Nephron (organoid): ENCODE measurements at regions not wholly inside any gene's neighbourhood (a gene's known extent, or its start where the extent isn't known, plus 50 kb on each side); places are given as distances from the start of the nearest gene placed in this dataset.

ENCODE experiments used
- H3K27ac Mint-ChIP-seq, 3 experiments: 2 replicates each; pipeline ENCODE4 v1.8.0; 2020; ENCODE audit warnings: mixed read lengths in 3 of 3, mild to moderate bottlenecking in 2 of 3, moderate library complexity in 1 of 3
- H3K27me3 Mint-ChIP-seq: 2 replicates; pipeline ENCODE4 v1.8.0; 2021; ENCODE audit warnings: low read depth, mild to moderate bottlenecking, moderate library complexity, mixed read lengths
- H3K36me3 Mint-ChIP-seq: 2 replicates; pipeline ENCODE4 v1.8.0; 2020; ENCODE audit warnings: low read depth, mixed read lengths
- H3K4me1 Mint-ChIP-seq: 2 replicates; pipeline ENCODE4 v1.8.0; 2020; ENCODE audit warnings: mixed read lengths
- H3K4me3 Mint-ChIP-seq, 3 experiments: 2 replicates each; pipeline ENCODE4 v1.8.0; 2020; ENCODE audit warnings: mild to moderate bottlenecking in 3 of 3, mixed read lengths in 3 of 3, moderate library complexity in 2 of 3
- H3K9me3 Mint-ChIP-seq: 2 replicates; pipeline ENCODE4 v1.8.0; 2020; ENCODE audit warnings: mixed read lengths
- TF ChIP-seq, protein P1 (sequence below), 3 experiments: fragments of 200-600 bp; sonication (generic); IDR thresholded peaks; one replicate each; pipeline ENCODE4 v1.5.0; 2021; ENCODE audit warnings: antibody characterized with exemption in 3 of 3; ENCODE audit not compliant: unreplicated experiment in 3 of 3

DNA sequence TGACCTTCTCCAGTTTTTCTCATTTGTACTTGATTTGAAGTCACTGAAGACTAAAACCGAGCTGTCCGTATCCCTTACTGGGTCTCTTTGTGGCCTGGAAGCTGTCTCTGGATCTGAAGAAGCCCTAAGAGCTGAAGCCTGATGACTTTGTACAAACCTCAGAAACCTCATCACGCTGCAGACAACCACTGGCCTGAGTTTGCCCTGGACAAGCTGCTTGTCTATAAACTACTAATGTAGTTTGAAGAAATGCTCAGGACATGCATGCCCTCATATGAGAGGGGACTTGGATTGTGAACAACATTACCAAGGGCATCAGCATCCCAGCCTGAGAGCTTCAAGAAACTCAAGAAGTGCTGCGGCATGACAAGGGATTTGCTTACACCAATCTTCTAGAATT, 79.3 kb upstream of the CBLN2 start:
- H3K27me3 Mint-ChIP-seq: peaks cover 4% of the 10 kb centered on the region
- H3K27ac Mint-ChIP-seq: no peak overlapping the region
- H3K9me3 Mint-ChIP-seq: no peaks in the 10 kb centered on the region
- H3K36me3 Mint-ChIP-seq: no peaks in the 10 kb centered on the region
- TF ChIP-seq, protein P1, sequence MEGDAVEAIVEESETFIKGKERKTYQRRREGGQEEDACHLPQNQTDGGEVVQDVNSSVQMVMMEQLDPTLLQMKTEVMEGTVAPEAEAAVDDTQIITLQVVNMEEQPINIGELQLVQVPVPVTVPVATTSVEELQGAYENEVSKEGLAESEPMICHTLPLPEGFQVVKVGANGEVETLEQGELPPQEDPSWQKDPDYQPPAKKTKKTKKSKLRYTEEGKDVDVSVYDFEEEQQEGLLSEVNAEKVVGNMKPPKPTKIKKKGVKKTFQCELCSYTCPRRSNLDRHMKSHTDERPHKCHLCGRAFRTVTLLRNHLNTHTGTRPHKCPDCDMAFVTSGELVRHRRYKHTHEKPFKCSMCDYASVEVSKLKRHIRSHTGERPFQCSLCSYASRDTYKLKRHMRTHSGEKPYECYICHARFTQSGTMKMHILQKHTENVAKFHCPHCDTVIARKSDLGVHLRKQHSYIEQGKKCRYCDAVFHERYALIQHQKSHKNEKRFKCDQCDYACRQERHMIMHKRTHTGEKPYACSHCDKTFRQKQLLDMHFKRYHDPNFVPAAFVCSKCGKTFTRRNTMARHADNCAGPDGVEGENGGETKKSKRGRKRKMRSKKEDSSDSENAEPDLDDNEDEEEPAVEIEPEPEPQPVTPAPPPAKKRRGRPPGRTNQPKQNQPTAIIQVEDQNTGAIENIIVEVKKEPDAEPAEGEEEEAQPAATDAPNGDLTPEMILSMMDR (IDR thresholded peaks at IDR 0.05; ENCODE audit: unreplicated experiment in 3 of 3): no peak
- H3K4me1 Mint-ChIP-seq: no peaks in the 10 kb centered on the region
- H3K4me3 Mint-ChIP-seq: no peak overlapping the region

DNA sequence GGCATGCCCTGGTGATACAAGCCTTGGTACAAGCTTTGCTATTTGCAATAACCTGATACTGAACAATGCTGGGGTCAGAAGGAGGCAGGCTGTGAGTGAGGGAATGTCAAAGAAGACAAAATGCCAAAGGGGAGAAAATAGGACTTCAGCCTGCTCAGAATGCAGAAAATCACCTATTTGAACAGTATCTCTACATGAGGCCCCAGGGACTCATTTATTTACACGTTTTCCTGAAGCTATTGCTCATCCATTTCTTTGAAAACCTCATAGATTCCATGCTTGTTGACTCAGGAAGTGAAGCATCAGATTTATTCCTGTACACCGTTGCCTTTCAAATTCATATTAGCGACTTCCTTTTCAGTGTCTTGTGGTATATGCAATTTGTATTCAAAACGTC, 69.4 kb upstream of the CBLN2 start:
- Mint-ChIP-seq H3K27ac (no peak overlapping the region), H3K4me1 (no peaks in the 10 kb centered on the region), H3K9me3 (peaks cover 2% of the 10 kb centered on the region), H3K4me3 (no peak overlapping the region), H3K36me3 (no peaks in the 10 kb centered on the region), H3K27me3 (no peaks in the 10 kb centered on the region)
- TF ChIP-seq, protein P1 (IDR thresholded peaks at IDR 0.05; ENCODE audit: unreplicated experiment in 3 of 3): no peak

DNA sequence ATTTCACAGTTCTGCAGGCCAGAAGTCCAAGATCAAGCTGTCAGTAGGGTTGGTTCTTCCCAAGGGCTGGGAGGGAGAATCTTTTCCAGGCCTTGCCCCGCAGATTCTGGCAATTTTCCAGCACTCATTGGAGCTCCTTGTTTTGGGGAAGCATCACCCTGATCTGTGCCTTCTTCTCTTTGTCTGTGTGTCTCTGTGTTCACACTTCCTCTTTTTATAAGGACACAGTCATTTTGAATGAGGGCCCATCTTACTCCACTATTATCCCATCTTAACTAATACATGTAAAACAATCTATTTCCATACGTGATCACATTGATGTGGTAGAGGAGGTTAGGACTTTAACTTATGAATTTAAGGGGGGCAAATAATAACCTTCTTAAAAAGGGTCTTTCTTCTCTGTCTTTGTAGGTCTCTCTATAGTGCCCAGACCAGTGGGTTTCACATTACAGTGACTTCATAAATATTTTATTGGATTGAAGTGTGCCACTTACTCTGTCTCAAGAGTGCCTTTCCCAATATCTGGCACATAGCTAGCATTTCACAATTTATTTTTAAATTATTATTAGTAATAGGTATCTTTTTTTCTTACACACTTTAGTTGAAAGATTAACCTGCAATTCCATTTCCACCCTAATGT, 68.9 kb upstream of the CBLN2 start:
- peaks cover 2% of the 10 kb centered on the region for H3K9me3 Mint-ChIP-seq
- H3K4me3 Mint-ChIP-seq: no peak overlapping the region
- TF ChIP-seq, protein P1 (IDR thresholded peaks at IDR 0.05; ENCODE audit: unreplicated experiment in 3 of 3): no peak
- no peaks in the 10 kb centered on the region for H3K4me1 Mint-ChIP-seq
- H3K36me3 Mint-ChIP-seq: no peaks in the 10 kb centered on the region
- no peaks in the 10 kb centered on the region for H3K27me3 Mint-ChIP-seq
- no peak overlapping the region for H3K27ac Mint-ChIP-seq

DNA sequence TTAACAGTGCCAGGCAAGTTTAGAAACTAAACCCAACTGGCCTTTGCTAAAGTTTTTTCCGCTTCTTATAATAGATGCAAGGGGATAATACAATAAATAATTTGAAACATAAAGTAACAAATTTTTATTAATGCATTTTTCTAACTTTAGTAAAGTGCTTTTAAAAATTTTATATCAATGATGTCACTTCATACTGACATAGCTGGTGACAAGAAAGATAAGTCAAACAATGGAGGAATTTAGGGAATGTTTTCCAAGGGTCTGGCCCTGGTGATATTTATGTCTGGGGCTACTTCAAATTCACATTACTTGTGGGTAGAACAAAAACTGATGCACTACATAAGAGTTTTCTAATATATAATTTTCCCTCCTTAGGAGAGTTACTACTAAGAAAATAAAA, 61.2 kb upstream of the CBLN2 start:
- no peak overlapping the region for H3K27ac Mint-ChIP-seq
- no peaks in the 10 kb centered on the region for H3K36me3 Mint-ChIP-seq
- H3K4me3 Mint-ChIP-seq: no peak overlapping the region
- peaks cover 3% of the 10 kb centered on the region for H3K27me3 Mint-ChIP-seq
- H3K9me3 Mint-ChIP-seq: no peaks in the 10 kb centered on the region
- H3K4me1 Mint-ChIP-seq: no peaks in the 10 kb centered on the region
- TF ChIP-seq, protein P1 (IDR thresholded peaks at IDR 0.05; ENCODE audit: unreplicated experiment in 3 of 3): no peak

DNA sequence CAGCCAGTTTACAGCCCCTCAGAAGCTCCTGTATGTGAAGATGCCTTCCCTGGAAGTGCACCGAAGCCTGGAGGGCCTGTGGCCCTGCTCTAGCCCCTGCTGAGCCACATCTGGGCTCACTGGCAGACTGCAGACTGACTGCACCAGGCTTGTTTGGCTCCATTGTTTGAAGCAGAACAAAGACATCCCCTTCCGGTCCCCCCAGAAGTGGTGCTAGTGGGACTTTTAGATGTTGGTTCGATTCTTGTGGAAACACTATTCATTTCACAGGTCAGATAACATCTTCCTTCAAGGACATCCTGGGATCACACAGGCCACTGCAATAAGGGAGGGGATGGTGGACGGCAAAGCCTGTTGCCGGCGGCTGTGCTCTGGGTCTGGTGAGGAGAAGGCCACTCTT, 57.8 kb upstream of the CBLN2 start:
- TF ChIP-seq, protein P1 (IDR thresholded peaks at IDR 0.05; ENCODE audit: unreplicated experiment in 3 of 3): no peak
- Mint-ChIP-seq H3K36me3 (no peaks in the 10 kb centered on the region), H3K4me3 (no peak overlapping the region), H3K27me3 (peaks cover 5% of the 10 kb centered on the region), H3K9me3 (no peaks in the 10 kb centered on the region), H3K4me1 (no peaks in the 10 kb centered on the region), H3K27ac (no peak overlapping the region)

DNA sequence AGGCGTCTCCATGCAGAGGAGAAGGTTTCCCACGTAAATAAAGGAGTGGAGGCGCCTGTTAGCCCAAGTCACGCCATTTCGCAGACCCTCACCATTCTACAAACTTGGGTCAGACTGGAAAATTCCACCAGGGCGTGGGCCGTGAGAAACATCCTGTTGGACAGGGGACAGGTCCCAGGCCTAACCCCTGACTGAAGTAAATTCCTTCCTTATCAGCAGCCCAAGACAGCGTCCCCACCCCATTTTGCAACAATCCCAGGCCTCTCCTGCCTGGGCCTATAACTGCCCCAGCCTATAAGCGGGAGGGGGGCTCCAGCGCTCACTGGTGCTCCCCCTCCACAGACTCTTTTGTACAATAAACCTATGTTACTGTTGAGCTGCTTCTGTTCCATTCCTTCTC, 57.3 kb upstream of the CBLN2 start:
- no peaks in the 10 kb centered on the region for H3K36me3 Mint-ChIP-seq
- H3K27me3 Mint-ChIP-seq: peaks cover 5% of the 10 kb centered on the region
- no peak overlapping the region for H3K4me3 Mint-ChIP-seq
- no peaks in the 10 kb centered on the region for H3K9me3 Mint-ChIP-seq
- no peaks in the 10 kb centered on the region for H3K4me1 Mint-ChIP-seq
- no peak overlapping the region for H3K27ac Mint-ChIP-seq
- TF ChIP-seq, protein P1 (IDR thresholded peaks at IDR 0.05; ENCODE audit: unreplicated experiment in 3 of 3): no peak
